ENCODE measurements at regions not wholly inside any gene's neighbourhood (a gene's known extent, or its start where the extent isn't known, plus 50 kb on each side); places are given as distances from the start of the nearest gene placed in this dataset.

DNA sequence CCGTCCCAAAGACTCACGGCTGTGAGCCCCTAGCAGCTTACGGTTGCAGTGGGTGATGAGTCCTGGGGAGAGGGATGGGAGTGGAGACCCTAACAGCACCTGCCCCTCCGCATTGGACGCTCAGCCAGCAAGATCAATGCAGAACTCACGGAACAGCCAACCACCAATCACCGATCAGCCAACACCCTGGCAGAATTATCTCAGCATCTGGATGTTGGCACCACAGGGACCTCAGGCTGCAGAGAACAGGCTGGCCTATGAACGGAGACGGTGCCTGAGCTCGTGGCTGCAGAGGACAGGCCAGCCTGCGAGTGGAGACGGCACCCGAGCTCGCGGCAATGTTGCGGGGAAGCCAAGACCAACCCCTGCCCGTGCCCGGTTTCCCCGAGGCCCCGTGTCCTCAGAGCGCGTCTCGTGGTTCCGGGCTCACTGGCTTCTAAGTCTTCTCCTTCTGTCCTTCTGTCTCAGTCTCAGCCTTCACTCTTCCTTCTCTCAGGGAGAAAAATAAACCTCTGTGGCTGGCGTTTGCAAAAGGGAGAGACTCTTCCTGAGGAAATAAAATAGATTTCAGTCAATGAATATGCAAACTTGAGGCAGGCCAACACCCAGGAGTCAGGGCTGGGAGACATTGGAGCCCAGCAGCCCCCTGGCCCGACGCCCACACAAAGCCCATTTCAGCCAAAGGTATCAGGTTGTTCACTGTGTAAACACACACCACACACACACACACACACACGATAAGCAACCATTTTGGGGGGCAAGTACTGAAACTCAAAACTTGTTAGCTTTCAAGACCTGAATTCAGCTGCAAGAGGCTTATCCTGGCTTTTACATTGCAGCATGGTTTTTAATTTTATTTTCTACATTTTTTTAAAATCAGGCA, 67.8 kb downstream of the SIK1 start:
- DNase-seq, result no peak
- 76 to 92% (median 82%) methylated on average over 24 to 28 of the region's 28 CpGs for WGBS, 5 donors
- H3K4me1 ChIP-seq, result peaks cover 5 to 66% (median 40%) of the 10 kb centered on the region in 6 donors

DNA sequence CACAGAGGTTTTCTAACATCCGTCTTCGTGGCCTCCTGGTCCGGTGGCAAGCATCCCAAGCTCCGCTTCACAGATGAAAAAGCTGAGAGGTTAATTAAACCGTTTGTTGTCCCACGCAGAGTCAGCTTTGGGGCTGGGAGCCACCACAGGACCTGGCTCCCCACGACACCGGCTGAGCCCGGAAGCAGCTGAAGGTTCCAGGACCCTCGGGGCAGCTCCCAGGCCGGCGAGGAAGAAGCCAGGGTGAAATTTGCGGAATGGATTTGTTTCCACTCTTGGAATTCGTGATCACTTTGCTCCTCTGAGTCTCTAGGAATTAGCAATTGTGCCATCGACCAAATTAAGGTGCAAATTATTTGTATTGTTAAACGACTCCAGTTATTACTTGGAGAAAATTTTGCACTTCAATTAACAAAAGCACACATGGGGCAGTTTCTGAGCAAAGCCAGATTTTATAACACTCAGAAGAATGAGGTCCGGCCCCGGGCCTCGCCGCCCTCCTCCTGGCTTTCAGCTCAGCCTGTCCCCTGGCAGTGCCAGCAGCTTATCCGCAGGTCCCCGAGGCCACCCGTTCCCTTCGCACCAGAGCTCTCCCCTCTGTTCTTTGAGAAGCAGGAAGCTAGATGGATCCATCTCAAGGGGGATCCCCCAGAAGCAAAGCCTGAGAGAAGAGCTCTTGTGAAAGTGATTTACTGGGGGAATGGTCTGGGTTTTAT, 69.1 kb downstream of the SIK1 start:
- no peak for DNase-seq
- Histone ChIP-seq H3K4me3 (no peak overlapping the region), H3K27ac (peak overlapping the region in 1 of 8 donors; percentile 91), H3K9me3 (no peaks in the 10 kb centered on the region), H3K27me3 (replicated peaks in 1 of 7) (peaks cover 0 to 8% (median 0%) of the 10 kb centered on the region in 7 donors), H3K4me1 (peaks cover 5 to 64% (median 31%) of the 10 kb centered on the region in 6 donors), H3K36me3 (no peaks in the 10 kb centered on the region)
- intact Hi-C loops (cut with DNase I; ENCODE audit: low total_unique reads), result no loop called here
- TF ChIP-seq POLR2A (IDR thresholded peaks at IDR 0.05) (no peak), POLR2AphosphoS5 (IDR thresholded peaks at IDR 0.05) (no peak)
- TF ChIP-seq, protein P1, sequence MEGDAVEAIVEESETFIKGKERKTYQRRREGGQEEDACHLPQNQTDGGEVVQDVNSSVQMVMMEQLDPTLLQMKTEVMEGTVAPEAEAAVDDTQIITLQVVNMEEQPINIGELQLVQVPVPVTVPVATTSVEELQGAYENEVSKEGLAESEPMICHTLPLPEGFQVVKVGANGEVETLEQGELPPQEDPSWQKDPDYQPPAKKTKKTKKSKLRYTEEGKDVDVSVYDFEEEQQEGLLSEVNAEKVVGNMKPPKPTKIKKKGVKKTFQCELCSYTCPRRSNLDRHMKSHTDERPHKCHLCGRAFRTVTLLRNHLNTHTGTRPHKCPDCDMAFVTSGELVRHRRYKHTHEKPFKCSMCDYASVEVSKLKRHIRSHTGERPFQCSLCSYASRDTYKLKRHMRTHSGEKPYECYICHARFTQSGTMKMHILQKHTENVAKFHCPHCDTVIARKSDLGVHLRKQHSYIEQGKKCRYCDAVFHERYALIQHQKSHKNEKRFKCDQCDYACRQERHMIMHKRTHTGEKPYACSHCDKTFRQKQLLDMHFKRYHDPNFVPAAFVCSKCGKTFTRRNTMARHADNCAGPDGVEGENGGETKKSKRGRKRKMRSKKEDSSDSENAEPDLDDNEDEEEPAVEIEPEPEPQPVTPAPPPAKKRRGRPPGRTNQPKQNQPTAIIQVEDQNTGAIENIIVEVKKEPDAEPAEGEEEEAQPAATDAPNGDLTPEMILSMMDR (IDR thresholded peaks at IDR 0.05 in 8 of 11, conservative IDR thresholded peaks at IDR 0.05 in 3 of 11), result no peak
- 85 to 91% (median 90%) methylated on average over 24 of the region's 24 CpGs for WGBS, 5 donors

More for the DNA sequence above, 67.8 kb downstream of the SIK1 start:
- TF ChIP-seq POLR2AphosphoS5 (IDR thresholded peaks at IDR 0.05) (no peak), POLR2A (IDR thresholded peaks at IDR 0.05) (no peak)
- TF ChIP-seq, protein P1 (IDR thresholded peaks at IDR 0.05 in 8 of 11, conservative IDR thresholded peaks at IDR 0.05 in 3 of 11), result no peak
- Histone ChIP-seq H3K36me3 (no peaks in the 10 kb centered on the region), H3K9me3 (no peaks in the 10 kb centered on the region), H3K4me3 (no peak overlapping the region), H3K27me3 (replicated peaks in 1 of 7) (peaks cover 0 to 8% (median 0%) of the 10 kb centered on the region in 7 donors), H3K27ac (peak overlapping the region in 2 of 8 donors; percentile 89 to 91)
- intact Hi-C loops (cut with DNase I; ENCODE audit: low total_unique reads), result no loop called here

DNA sequence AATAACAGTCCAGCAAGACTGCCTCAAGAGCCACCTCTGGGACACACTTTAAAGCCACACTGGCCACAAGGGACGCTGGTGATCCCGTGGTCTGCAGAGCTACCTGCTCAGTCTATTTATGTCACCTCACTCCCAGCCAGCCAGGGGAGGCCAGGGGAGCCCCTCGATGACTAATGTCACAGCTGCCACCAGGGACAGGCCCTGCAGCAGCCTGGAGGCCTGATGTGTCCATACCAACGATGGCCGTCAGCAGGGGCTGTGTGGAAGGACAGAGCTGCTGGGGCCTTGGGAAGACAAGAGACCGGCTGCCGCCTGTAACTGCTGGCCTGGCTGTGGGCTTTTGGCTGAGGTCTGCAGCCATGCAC, 71.0 kb downstream of the SIK1 start:
- H3K4me1 ChIP-seq, result peaks cover 0 to 50% (median 15%) of the 10 kb centered on the region in 6 donors
- no peaks in the 10 kb centered on the region for H3K9me3 ChIP-seq
- H3K36me3 ChIP-seq, result no peaks in the 10 kb centered on the region
- WGBS, 5 donors, result 68 to 100% (median 74%) methylated on average over 1 to 7 of the region's 7 CpGs
- H3K4me3 ChIP-seq, result no peak overlapping the region
- H3K27me3 ChIP-seq (replicated peaks in 1 of 7), result no peaks in the 10 kb centered on the region
- H3K27ac ChIP-seq, result peak overlapping the region in 4 of 8 donors; percentile 24 to 89 (median 63)
- intact Hi-C loops (cut with DNase I; ENCODE audit: low total_unique reads), result no loop called here
- DNase-seq, result no peak
- TF ChIP-seq POLR2A (IDR thresholded peaks at IDR 0.05), result no peak
- TF ChIP-seq POLR2AphosphoS5 (IDR thresholded peaks at IDR 0.05), result peak in 1 of 3 donors; percentile 47
- TF ChIP-seq, protein P1 (IDR thresholded peaks at IDR 0.05 in 8 of 11, conservative IDR thresholded peaks at IDR 0.05 in 3 of 11), result peak in 1 of 11 experiments; percentile 9
